HUES48 (cell line): ENCODE measurements at regions not wholly inside any gene's neighbourhood (a gene's known extent, or its start where the extent isn't known, plus 50 kb on each side); places are given as distances from the start of the nearest gene placed in this dataset.

ENCODE experiments used
- H3K27ac ChIP-seq: one replicate; pipeline ENCODE4 v1.7.0; 2013; ENCODE audit warnings: low read depth, low read length, inconsistent platforms
- H3K27me3 ChIP-seq: 2 replicates; pipeline ENCODE4 v1.6.1; 2013; ENCODE audit warnings: mild to moderate bottlenecking, low read length; ENCODE audit not compliant: control insufficient read depth, insufficient read depth
- H3K36me3 ChIP-seq: 2 replicates; pipeline ENCODE4 v1.6.1; 2013; ENCODE audit warnings: low read length; ENCODE audit not compliant: control insufficient read depth, insufficient read depth
- H3K4me1 ChIP-seq: 2 replicates; pipeline ENCODE4 v1.6.1; 2013; ENCODE audit warnings: mild to moderate bottlenecking, low read length; ENCODE audit not compliant: control insufficient read depth, insufficient read depth
- H3K4me3 ChIP-seq: 2 replicates; pipeline ENCODE4 v1.5.1; 2013; ENCODE audit warnings: mild to moderate bottlenecking, low read depth, low read length
- H3K9ac ChIP-seq: 2 replicates; pipeline ENCODE4 v1.6.1; 2013; ENCODE audit warnings: mild to moderate bottlenecking, low read depth, low read length, moderate library complexity
- H3K9me3 ChIP-seq: 2 replicates; pipeline ENCODE4 v1.6.1; 2013; ENCODE audit warnings: low read length; ENCODE audit not compliant: control insufficient read depth, insufficient read depth

DNA sequence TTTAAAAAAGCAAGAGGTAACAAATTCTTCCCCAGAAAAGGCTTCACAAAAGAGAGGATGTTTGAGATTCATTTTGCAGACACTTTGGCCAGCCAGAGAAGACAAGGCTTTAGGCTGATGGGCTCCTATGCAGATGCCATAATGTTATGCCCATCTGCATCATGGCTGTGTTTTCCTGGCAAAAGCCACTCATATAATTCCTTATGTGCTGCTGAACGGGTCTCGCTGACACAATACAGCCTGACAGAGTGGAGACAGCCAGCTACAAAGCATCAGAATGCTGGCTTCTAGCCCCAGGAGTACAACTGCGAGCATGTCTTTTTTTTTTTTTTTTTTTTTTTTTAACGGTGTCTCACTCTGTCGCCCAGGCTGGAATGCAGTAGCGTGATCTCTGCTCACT lies 1157.4 kb upstream of the AUTS2 start:
- H3K27me3 ChIP-seq = no peaks in the 10 kb centered on the region
- H3K4me1 ChIP-seq = no peaks in the 10 kb centered on the region
- no peaks in the 10 kb centered on the region for H3K9me3 ChIP-seq
- no peak overlapping the region for H3K9ac ChIP-seq
- no peak overlapping the region for H3K27ac ChIP-seq
- H3K36me3 ChIP-seq = no peaks in the 10 kb centered on the region
- H3K4me3 ChIP-seq = no peak overlapping the region

DNA sequence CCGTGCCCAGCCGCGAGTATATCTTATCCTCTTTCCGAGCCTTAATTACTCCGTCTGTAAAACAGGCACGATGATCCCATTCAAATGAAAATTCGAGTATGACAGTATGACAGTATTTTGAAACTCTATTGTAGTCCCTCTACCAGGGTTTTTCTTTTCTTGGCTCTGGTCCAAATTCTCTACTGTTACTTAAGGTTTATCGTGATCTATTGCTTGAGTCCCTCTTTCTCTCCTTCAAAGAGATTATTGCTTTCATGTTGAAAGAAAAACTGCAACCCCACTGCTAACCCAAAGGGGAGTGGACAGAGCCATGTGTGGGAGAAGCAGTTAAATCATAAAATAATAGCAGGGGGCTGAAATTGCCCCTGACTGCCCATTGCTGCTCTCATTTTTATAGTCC lies 1156.6 kb upstream of the AUTS2 start:
- Histone ChIP-seq H3K9ac (no peak overlapping the region), H3K36me3 (no peaks in the 10 kb centered on the region), H3K27ac (no peak overlapping the region), H3K9me3 (no peaks in the 10 kb centered on the region), H3K4me3 (no peak overlapping the region), H3K4me1 (no peaks in the 10 kb centered on the region), H3K27me3 (no peaks in the 10 kb centered on the region)

DNA sequence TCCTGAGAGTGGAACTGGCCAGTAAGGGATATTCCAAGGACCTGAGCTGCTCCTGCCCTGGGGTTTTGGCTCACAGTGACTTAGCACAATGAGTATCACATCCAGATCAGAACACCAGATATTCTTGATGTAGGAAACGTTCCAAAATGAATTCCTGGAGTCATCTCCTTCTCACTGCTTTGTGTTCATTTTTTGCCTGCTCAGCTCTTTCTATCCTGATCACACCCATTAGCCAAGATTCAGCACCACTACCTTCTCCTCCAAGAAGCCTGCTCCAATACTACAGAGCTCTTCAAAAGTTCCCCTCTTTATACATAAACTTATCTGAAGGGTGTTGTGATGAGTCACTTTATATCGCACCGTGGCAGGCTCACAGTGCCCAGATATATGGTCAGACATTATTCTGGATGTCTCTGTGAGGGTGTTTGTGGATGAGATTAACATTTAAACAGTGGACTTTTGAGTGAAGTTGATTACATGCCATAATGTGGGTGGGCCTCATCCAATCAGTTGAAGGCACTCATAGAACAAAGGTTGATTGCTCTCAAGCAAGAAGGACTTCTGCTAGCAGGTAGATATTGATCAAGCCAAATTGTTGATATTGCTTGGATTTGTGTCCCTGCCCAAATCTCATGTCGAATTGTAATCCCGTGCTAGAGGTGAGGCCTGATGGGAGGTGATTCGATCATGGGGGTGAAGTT lies 1155.2 kb upstream of the AUTS2 start:
- no peaks in the 10 kb centered on the region for H3K4me1 ChIP-seq
- no peaks in the 10 kb centered on the region for H3K9me3 ChIP-seq
- H3K27me3 ChIP-seq = no peaks in the 10 kb centered on the region
- H3K9ac ChIP-seq = no peak overlapping the region
- no peak overlapping the region for H3K4me3 ChIP-seq
- H3K36me3 ChIP-seq = no peaks in the 10 kb centered on the region
- H3K27ac ChIP-seq = no peak overlapping the region

DNA sequence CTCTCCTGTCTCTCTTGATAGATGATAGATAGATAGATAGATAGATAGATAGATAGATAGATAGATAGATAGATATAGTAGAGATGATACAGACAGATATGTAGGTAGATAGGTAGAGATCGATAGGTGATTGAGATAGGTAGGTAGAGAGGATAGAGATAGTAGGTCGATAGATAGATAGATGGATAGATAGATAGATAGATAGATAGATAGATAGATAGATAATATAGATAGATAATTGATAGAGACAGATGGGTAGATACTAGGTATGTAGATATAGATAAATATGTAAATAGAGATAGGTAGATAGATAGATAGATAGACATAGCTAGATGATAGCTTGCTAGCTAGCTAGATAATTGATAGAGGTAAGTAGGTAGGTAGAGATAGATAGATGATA lies 1154.2 kb upstream of the AUTS2 start:
- no peak overlapping the region for H3K27ac ChIP-seq
- H3K9ac ChIP-seq = no peak overlapping the region
- H3K36me3 ChIP-seq = no peaks in the 10 kb centered on the region
- no peaks in the 10 kb centered on the region for H3K4me1 ChIP-seq
- no peaks in the 10 kb centered on the region for H3K27me3 ChIP-seq
- H3K9me3 ChIP-seq = no peaks in the 10 kb centered on the region
- H3K4me3 ChIP-seq = no peak overlapping the region

DNA sequence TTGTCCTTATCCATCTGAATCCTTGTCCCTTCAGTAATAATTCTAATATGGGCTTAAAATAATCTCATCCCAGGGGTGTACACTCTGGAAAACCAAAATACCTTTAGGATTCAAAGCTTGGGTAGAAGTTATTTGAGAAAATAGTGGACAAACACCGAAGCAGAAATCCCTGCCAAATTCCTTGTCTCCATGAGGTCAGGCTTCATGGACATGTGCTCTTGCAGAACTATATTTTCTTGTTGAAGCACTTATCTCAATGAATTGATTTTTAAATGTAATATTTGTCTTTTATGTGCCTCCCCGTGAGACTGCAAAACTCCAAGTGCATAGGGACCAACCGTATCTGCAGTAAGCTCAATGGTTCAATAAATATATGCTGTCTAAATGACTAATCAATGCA lies 1153.3 kb upstream of the AUTS2 start:
- H3K4me1 ChIP-seq = no peaks in the 10 kb centered on the region
- no peaks in the 10 kb centered on the region for H3K27me3 ChIP-seq
- no peaks in the 10 kb centered on the region for H3K9me3 ChIP-seq
- no peaks in the 10 kb centered on the region for H3K36me3 ChIP-seq
- H3K9ac ChIP-seq = no peak overlapping the region
- H3K4me3 ChIP-seq = no peak overlapping the region
- H3K27ac ChIP-seq = no peak overlapping the region

DNA sequence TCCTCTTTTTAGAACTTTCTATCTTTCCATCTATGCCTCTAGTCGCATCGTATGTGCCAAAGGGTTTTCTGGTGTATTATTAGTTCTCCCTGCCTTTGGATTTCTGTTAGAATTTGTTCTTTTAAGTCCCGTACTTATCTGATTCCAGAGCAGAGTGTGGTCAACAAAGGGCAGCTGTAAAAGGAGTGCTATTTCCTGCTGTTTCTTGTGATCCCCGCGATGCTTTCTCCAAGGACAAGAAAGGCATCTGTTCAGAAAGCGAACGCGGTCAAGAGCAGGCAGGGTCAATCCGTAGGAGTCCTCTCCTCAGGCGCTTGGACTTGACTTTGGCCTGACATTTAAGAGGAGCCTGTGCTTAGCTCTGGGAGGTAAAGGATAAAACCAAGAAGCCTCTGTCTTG lies 1152.1 kb upstream of the AUTS2 start:
- no peak overlapping the region for H3K27ac ChIP-seq
- no peaks in the 10 kb centered on the region for H3K27me3 ChIP-seq
- H3K9me3 ChIP-seq = no peaks in the 10 kb centered on the region
- no peak overlapping the region for H3K9ac ChIP-seq
- H3K4me3 ChIP-seq = no peak overlapping the region
- H3K4me1 ChIP-seq = no peaks in the 10 kb centered on the region
- H3K36me3 ChIP-seq = no peaks in the 10 kb centered on the region

DNA sequence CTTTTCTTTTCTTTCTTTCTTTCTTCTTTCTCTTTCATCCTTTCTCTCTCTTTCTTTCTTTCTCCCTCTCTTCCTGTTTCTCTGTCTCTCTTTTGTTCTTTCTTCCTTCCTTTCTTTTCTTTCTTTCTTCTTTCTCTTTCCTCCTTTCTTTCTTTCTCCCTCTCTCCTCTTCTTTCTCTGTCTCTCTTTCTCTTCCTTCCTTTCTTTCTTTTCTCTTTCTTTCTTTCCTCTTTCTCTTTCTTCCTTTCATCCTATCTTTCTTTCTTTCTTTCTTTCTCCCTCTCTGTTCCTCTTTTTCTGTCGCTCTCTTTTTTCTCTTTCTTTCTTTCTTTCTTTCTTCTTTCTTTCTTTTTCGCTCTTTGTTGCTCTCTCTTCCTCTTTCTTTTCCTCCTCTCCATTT lies 1149.2 kb upstream of the AUTS2 start:
- Histone ChIP-seq H3K9ac (no peak overlapping the region), H3K36me3 (no peaks in the 10 kb centered on the region), H3K27me3 (no peaks in the 10 kb centered on the region), H3K9me3 (no peaks in the 10 kb centered on the region), H3K27ac (no peak overlapping the region), H3K4me1 (no peaks in the 10 kb centered on the region), H3K4me3 (no peak overlapping the region)

DNA sequence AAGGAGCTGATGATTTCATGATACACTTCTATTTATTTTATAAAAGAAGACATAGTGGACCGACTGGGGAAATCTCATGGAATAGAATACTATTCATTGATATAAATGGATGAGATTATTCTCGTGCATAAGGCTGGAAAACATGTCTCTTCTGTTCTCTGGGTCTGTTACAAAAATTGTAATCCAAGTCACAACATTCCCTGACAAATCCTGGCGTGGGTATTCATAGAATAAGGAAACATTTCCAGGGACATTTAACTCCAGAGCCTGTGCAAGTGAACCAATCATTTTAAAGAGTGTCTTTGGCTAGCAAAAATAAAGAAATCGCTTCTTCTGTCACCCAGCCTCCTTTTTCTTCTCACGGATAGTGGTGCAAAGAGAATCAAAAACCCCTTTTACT lies 1148.5 kb upstream of the AUTS2 start:
- no peak overlapping the region for H3K4me3 ChIP-seq
- H3K9me3 ChIP-seq = no peaks in the 10 kb centered on the region
- H3K36me3 ChIP-seq = no peaks in the 10 kb centered on the region
- H3K9ac ChIP-seq = no peak overlapping the region
- H3K27me3 ChIP-seq = no peaks in the 10 kb centered on the region
- H3K4me1 ChIP-seq = no peaks in the 10 kb centered on the region
- H3K27ac ChIP-seq = no peak overlapping the region

DNA sequence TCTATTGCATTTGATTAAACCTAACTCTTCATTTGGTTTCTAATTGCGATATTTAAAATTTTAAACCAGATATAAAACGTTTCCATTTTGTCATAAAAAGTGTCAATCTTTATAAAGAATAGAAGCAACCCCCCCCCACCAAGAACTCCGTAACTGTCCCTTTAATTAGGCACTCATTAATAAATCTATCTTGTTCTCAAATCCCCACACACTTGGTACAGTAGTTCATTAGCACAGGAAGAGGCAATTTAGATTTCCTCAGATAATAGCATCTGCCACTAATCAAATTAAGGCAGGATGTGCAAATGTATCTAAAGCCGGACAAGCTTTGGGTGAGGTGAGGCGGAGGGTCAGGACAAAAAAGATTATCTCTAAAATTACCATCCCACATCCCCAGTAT lies 1143.3 kb upstream of the AUTS2 start:
- no peaks in the 10 kb centered on the region for H3K36me3 ChIP-seq
- H3K4me1 ChIP-seq = no peaks in the 10 kb centered on the region
- no peak overlapping the region for H3K9ac ChIP-seq
- peaks cover 3% of the 10 kb centered on the region; the same call in 1 of the 2 replicates for H3K9me3 ChIP-seq
- H3K4me3 ChIP-seq = no peak overlapping the region
- H3K27me3 ChIP-seq = no peaks in the 10 kb centered on the region
- no peak overlapping the region for H3K27ac ChIP-seq

DNA sequence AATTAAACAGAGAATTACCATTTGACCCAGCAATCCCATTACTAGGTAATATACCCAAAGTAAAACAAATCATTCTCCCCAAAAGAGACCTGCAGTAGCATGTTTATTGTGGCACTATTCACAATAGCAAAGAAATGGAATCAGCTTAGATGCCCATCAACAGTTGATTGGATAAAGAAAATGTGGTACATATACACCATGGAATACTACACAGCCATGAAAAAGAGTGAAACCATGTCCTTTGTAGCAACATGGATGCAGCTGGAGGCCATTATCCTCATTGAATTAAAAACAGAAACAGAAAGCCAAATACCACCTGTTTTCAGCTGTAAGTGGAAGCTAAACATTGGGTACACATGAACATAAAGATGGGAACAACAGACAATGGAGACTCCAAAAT lies 1141.8 kb upstream of the AUTS2 start:
- no peaks in the 10 kb centered on the region for H3K4me1 ChIP-seq

DNA sequence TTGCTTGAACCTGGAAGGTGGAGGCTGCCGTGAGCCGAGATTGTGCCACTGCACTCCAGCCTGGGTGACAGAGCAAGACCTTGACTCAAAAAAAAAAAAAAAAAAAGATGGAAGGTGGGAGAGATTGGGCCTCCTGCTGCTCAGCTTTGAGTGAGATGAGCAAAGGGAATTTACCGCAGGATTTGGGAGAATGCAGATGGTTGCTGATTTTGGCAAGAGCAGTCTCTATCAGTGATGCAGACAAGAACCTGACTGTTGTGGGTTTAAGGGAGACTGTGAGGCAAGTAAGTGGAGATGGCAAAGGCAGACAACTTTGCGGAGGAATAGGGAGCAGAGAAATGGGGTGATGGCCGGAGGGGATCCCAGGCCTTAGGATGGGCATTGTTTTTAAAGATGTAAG lies 1140.8 kb upstream of the AUTS2 start:
- no peaks in the 10 kb centered on the region for H3K4me1 ChIP-seq
- H3K9ac ChIP-seq = no peak overlapping the region
- H3K9me3 ChIP-seq = peaks cover 3% of the 10 kb centered on the region; the same call in 1 of the 2 replicates
- H3K27ac ChIP-seq = no peak overlapping the region
- H3K36me3 ChIP-seq = no peaks in the 10 kb centered on the region
- H3K4me3 ChIP-seq = no peak overlapping the region
- H3K27me3 ChIP-seq = no peaks in the 10 kb centered on the region

More for the DNA sequence above, 1141.8 kb upstream of the AUTS2 start:
- Histone ChIP-seq H3K36me3 (no peaks in the 10 kb centered on the region), H3K27ac (no peak overlapping the region), H3K27me3 (no peaks in the 10 kb centered on the region), H3K9me3 (peaks cover 3% of the 10 kb centered on the region; the same call in 1 of the 2 replicates), H3K4me3 (no peak overlapping the region), H3K9ac (no peak overlapping the region)
